ENCODE measurements at regions not wholly inside any gene's neighbourhood (a gene's known extent, or its start where the extent isn't known, plus 50 kb on each side); places are given as distances from the start of the nearest gene placed in this dataset.

GRCh38 chr3:156769721-156770654 lies 56.2 kb upstream of the LEKR1 start:
- no peaks in the 10 kb centered on the region for H3K4me1 ChIP-seq

GRCh38 chr3:156770699-156771414 lies 55.3 kb upstream of the LEKR1 start:
- Histone ChIP-seq H3K27ac (no peak overlapping the region), H3K9me3 (no peaks in the 10 kb centered on the region), H3K27me3 (no peaks in the 10 kb centered on the region), H3K36me3 (no peaks in the 10 kb centered on the region), H3K4me1 (no peaks in the 10 kb centered on the region), H3K4me3 (no peak overlapping the region)
- DNase-seq (no peak), ATAC-seq (no peak)
- WGBS, 2 donors, result 93 to 94% methylated on average over 6 of the region's 6 CpGs
- intact Hi-C loops (cut with DNase I), result no loop called here
- no peak for TF ChIP-seq CTCF (IDR thresholded peaks at IDR 0.05)

More at GRCh38 chr3:156769721-156770654, 56.2 kb upstream of the LEKR1 start:
- H3K27me3 ChIP-seq, result no peaks in the 10 kb centered on the region
- intact Hi-C loops (cut with DNase I), result no loop called here
- H3K9me3 ChIP-seq, result no peaks in the 10 kb centered on the region
- DNase-seq (no peak), ATAC-seq (no peak)
- no peak overlapping the region for H3K27ac ChIP-seq
- no peaks in the 10 kb centered on the region for H3K36me3 ChIP-seq
- WGBS, 2 donors, result 90 to 91% methylated on average over 3 of the region's 3 CpGs
- H3K4me3 ChIP-seq, result no peak overlapping the region
- TF ChIP-seq CTCF (IDR thresholded peaks at IDR 0.05), result no peak

- H3K4me1 ChIP-seq, result peaks cover 0 to 4% (median 0%) of the 10 kb centered on the region in 9 donors
- H3K4me3 ChIP-seq, result no peak overlapping the region
- TF ChIP-seq CTCF (IDR thresholded peaks at IDR 0.05), result no peak
- no peaks in the 10 kb centered on the region for H3K9me3 ChIP-seq
- intact Hi-C loops (cut with DNase I), result no loop called here
- H3K36me3 ChIP-seq, result no peaks in the 10 kb centered on the region
- WGBS, 2 donors, result 26 to 30% methylated on average over 2 of the region's 2 CpGs
- ATAC-seq (no peak), DNase-seq (no peak)
- H3K27ac ChIP-seq, result no peak overlapping the region
- no peaks in the 10 kb centered on the region for H3K27me3 ChIP-seq
These were observed 53.5 kb upstream of the LEKR1 start for GRCh38 chr3:156772588-156773206.

GRCh38 chr3:156776031-156776430 lies 50.1 kb upstream of the LEKR1 start:
- H3K27me3 ChIP-seq, result no peaks in the 10 kb centered on the region
- no peaks in the 10 kb centered on the region for H3K9me3 ChIP-seq
- no peaks in the 10 kb centered on the region for H3K36me3 ChIP-seq
- ATAC-seq (no peak), DNase-seq (no peak)
- H3K4me1 ChIP-seq, result peaks cover 0 to 4% (median 0%) of the 10 kb centered on the region in 9 donors
- intact Hi-C loops (cut with DNase I), result no loop called here
- 76 to 82% methylated on average over 2 of the region's 2 CpGs for WGBS, 2 donors
- H3K27ac ChIP-seq, result no peak overlapping the region
- H3K4me3 ChIP-seq, result no peak overlapping the region
- no peak for TF ChIP-seq CTCF (IDR thresholded peaks at IDR 0.05)

Measured in heart right ventricle (tissue), 16 donors.